ENCODE measurements at regions not wholly inside any gene's neighbourhood (a gene's known extent, or its start where the extent isn't known, plus 50 kb on each side); places are given as distances from the start of the nearest gene placed in this dataset.

DNA sequence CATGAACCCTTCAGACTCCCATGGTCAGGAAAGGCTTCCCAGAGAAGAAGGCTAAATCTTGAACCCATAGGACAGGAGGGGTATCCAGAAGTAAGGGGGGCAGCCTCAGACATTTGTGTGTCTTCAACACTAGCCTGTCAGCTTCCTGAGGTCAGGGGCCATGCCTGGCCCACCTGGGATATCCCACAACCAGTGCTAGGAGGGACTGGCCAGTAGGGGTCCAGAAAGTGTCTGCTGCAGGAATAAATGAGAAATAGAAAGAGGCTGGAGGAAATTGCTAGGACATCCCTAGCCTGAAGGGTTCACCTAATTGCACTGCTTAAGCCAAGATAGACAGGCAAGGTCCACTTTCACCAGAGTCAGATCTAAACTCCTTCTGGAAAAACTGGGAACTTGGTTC is 799.6 kb upstream of the ID2 start:
- TF ChIP-seq, protein P1, sequence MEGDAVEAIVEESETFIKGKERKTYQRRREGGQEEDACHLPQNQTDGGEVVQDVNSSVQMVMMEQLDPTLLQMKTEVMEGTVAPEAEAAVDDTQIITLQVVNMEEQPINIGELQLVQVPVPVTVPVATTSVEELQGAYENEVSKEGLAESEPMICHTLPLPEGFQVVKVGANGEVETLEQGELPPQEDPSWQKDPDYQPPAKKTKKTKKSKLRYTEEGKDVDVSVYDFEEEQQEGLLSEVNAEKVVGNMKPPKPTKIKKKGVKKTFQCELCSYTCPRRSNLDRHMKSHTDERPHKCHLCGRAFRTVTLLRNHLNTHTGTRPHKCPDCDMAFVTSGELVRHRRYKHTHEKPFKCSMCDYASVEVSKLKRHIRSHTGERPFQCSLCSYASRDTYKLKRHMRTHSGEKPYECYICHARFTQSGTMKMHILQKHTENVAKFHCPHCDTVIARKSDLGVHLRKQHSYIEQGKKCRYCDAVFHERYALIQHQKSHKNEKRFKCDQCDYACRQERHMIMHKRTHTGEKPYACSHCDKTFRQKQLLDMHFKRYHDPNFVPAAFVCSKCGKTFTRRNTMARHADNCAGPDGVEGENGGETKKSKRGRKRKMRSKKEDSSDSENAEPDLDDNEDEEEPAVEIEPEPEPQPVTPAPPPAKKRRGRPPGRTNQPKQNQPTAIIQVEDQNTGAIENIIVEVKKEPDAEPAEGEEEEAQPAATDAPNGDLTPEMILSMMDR (IDR thresholded peaks at IDR 0.05 in 4 of 5, conservative IDR thresholded peaks at IDR 0.05 in 1 of 5), result no peak
- no peak for TF ChIP-seq POLR2A (IDR thresholded peaks at IDR 0.05)
